IPS-NIHi7 (cell line): ENCODE measurements at regions not wholly inside any gene's neighbourhood (a gene's known extent, or its start where the extent isn't known, plus 50 kb on each side); places are given as distances from the start of the nearest gene placed in this dataset.

ENCODE experiments used
- DNase-seq: peaks from one replicate; pipeline ENCODE4 v3.0.0; 2012; ENCODE audit warnings: mixed read lengths; ENCODE audit errors: extremely low spot score

- no peak for DNase-seq
Measured at GRCh38 chr10:31709476-31709875, 219.2 kb downstream of the ARHGAP12 start.

- DNase-seq = no peak
Measured at GRCh38 chr10:31709028-31709427, 219.6 kb downstream of the ARHGAP12 start.

- no peak for DNase-seq
Measured at GRCh38 chr10:31708474-31708873, 220.2 kb downstream of the ARHGAP12 start.

GRCh38 chr10:31708046-31708445, 220.6 kb downstream of the ARHGAP12 start:
- DNase-seq = peak; percentile 43

GRCh38 chr10:31707093-31708039, 221.3 kb downstream of the ARHGAP12 start:
- peak; percentile 72 for DNase-seq

- DNase-seq = no peak
Measured at GRCh38 chr10:31706464-31707092, 222.1 kb downstream of the ARHGAP12 start.

GRCh38 chr10:31705136-31705535, 223.5 kb downstream of the ARHGAP12 start:
- no peak for DNase-seq

- DNase-seq = no peak
Measured at GRCh38 chr10:31704195-31704594, 224.4 kb downstream of the ARHGAP12 start.

- DNase-seq = no peak
Measured at GRCh38 chr10:31702954-31703353, 225.7 kb downstream of the ARHGAP12 start.

- DNase-seq = no peak
Measured at GRCh38 chr10:31702005-31702404, 226.6 kb downstream of the ARHGAP12 start.

GRCh38 chr10:31701546-31701945, 227.1 kb downstream of the ARHGAP12 start:
- no peak for DNase-seq

- DNase-seq = no peak
Measured at GRCh38 chr10:31700181-31700611, 228.4 kb downstream of the ARHGAP12 start.

GRCh38 chr10:31698181-31698830, 230.3 kb downstream of the ARHGAP12 start:
- DNase-seq = no peak

GRCh38 chr10:31697271-31698180, 231.1 kb downstream of the ARHGAP12 start:
- no peak for DNase-seq

GRCh38 chr10:31694929-31695837, 233.4 kb downstream of the ARHGAP12 start:
- no peak for DNase-seq

- DNase-seq = no peak
Measured at GRCh38 chr10:31694126-31694685, 234.4 kb downstream of the ARHGAP12 start.

GRCh38 chr10:31693491-31693890, 235.1 kb downstream of the ARHGAP12 start:
- DNase-seq = no peak

- no peak for DNase-seq
Measured at GRCh38 chr10:31689233-31689632, 239.4 kb downstream of the ARHGAP12 start.

GRCh38 chr10:31687663-31688482, 240.8 kb downstream of the ARHGAP12 start:
- DNase-seq = no peak
